Activated naive CD4-positive, alpha-beta T cell treated with anti-CD3 and anti-CD28 coated beads, Interleukin-2, amount 10 ng/mL, durations not matched to agents 7 days and 5 days (primary cell): ENCODE measurements at regions not wholly inside any gene's neighbourhood (a gene's known extent, or its start where the extent isn't known, plus 50 kb on each side); places are given as distances from the start of the nearest gene placed in this dataset.

Experiments
- CTCF ChIA-PET: fragments of 350-600 bp; sonication (Branson Sonifier 250); formaldehyde crosslinking; loops from one replicate; lab custom pipeline; 2021; ENCODE audit warnings: antibody characterized with exemption; lab: Charles Lee
- DNase-seq: peaks from one replicate; pipeline ENCODE4 v3.0.0-alpha.2; 2020
- H3K27ac Mint-ChIP-seq: one replicate; pipeline ENCODE4 v1.8.0; 2021; ENCODE audit warnings: mild to moderate bottlenecking, moderate library complexity, mixed read lengths
- H3K27me3 Mint-ChIP-seq: one replicate; pipeline ENCODE4 v1.8.0; 2021; ENCODE audit warnings: mild to moderate bottlenecking, mixed read lengths
- H3K36me3 Mint-ChIP-seq: one replicate; pipeline ENCODE4 v1.8.0; 2021; ENCODE audit warnings: mixed read lengths
- H3K4me1 Mint-ChIP-seq: one replicate; pipeline ENCODE4 v1.8.0; 2021; ENCODE audit warnings: mixed read lengths
- H3K4me3 Mint-ChIP-seq: one replicate; pipeline ENCODE4 v1.8.0; 2021; ENCODE audit warnings: mild to moderate bottlenecking, moderate library complexity, mixed read lengths
- H3K9me3 Mint-ChIP-seq: one replicate; pipeline ENCODE4 v1.8.0; 2021; ENCODE audit warnings: mixed read lengths

GRCh38 chr10:28733245-28733644, 55.9 kb downstream of the BAMBI start:
- Mint-ChIP-seq H3K4me3 (no peak overlapping the region), H3K27me3 (no peaks in the 10 kb centered on the region), H3K36me3 (no peaks in the 10 kb centered on the region), H3K27ac (no peak overlapping the region), H3K4me1 (no peaks in the 10 kb centered on the region), H3K9me3 (peaks cover 12% of the 10 kb centered on the region)
- DNase-seq: no peak
- CTCF ChIA-PET: no interaction called here

DNA sequence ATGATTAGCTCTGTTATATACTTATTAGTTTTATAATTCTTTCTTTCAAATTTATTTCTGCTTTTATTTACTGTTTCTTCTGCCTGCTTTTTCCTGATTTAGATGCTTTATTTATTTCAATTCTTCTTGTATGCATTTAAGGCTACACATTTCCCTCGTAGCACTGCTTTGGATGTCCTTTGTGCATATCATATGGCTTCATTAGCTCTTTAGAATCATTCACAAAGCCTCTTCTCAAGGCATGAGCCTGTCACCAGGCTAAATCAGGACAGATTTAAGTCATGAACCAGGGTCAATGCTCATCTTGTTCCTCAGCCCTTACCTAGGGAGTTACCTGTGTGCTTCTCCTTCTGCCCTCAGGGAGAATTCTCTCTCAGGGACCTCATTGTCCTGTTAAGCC, 56.3 kb downstream of the BAMBI start:
- Mint-ChIP-seq H3K4me3 (no peak overlapping the region), H3K4me1 (no peaks in the 10 kb centered on the region), H3K27ac (no peak overlapping the region), H3K36me3 (no peaks in the 10 kb centered on the region), H3K9me3 (peaks cover 12% of the 10 kb centered on the region), H3K27me3 (no peaks in the 10 kb centered on the region)
- CTCF ChIA-PET: no interaction called here
- no peak for DNase-seq

DNA sequence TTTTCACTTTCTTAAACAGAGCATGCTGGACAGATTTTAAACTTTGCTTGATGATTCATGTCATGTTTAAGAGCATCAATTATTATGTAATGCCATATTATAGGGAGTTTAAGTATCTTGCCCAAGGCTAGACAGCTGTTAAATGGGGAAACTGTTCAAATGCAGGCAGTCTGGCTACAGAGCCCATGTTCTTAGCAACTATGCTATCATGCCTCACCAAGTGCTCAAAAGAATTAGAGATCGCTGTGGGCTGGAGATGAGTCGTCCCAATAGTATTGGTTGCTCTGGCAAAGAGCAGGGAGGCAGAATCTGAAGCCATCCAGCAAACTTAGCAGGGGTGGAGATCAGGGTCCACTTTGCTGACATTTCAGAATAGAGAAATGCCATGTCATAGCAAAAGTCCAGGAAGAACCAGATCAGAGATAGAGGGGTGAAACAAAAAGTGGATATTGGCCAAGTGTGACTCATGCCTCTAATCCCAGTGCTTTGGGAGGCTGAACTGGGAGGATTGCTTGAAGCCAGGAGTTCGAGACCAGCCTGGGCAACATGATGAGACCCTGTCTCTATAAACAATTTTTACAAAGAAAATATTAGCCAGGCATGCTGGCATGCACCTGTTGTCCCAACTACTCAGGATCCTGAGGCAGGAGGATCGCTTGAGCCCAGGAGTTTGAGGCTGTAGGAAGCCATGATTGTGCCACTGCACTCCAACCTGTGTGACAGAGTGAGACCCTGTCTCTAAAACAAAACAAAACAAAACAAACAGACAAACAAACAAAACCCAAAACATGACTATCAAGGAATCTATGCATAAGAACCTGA, 57.8 kb downstream of the BAMBI start:
- peaks cover 12% of the 10 kb centered on the region for H3K9me3 Mint-ChIP-seq
- H3K27me3 Mint-ChIP-seq: no peaks in the 10 kb centered on the region
- H3K4me1 Mint-ChIP-seq: no peaks in the 10 kb centered on the region
- no peak for DNase-seq
- no peak overlapping the region for H3K4me3 Mint-ChIP-seq
- CTCF ChIA-PET: no interaction called here
- H3K36me3 Mint-ChIP-seq: no peaks in the 10 kb centered on the region
- H3K27ac Mint-ChIP-seq: no peak overlapping the region

DNA sequence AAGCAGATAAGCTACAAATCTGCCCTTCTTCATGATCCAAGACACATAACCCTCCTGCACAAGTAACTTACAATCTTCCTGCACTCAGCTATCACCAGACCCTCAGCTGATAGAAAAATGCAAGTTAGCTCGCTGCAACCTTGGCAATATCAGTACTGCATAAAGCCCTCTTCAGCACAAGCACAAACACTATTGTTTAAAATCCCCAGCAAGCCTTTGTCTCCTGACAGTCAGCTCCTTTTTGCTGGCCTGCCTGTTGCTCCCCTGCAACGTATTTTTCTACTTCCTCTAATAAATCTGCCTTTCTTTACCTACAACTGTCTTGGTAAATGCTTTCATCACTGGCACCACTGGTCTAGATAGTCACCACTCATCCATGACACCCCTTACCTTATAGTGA, 59.8 kb downstream of the BAMBI start:
- Mint-ChIP-seq H3K36me3 (no peaks in the 10 kb centered on the region), H3K4me1 (no peaks in the 10 kb centered on the region), H3K27me3 (no peaks in the 10 kb centered on the region), H3K27ac (no peak overlapping the region), H3K9me3 (peaks cover 10% of the 10 kb centered on the region), H3K4me3 (no peak overlapping the region)
- DNase-seq: no peak
- CTCF ChIA-PET: no interaction called here

- Mint-ChIP-seq H3K36me3 (no peaks in the 10 kb centered on the region), H3K4me1 (no peaks in the 10 kb centered on the region), H3K27me3 (no peaks in the 10 kb centered on the region), H3K4me3 (no peak overlapping the region), H3K9me3 (peaks cover 4% of the 10 kb centered on the region), H3K27ac (no peak overlapping the region)
- CTCF ChIA-PET: no interaction called here
- no peak for DNase-seq
Observed at GRCh38 chr10:28738200-28738599, 60.9 kb downstream of the BAMBI start.

- H3K4me3 Mint-ChIP-seq: no peak overlapping the region
- H3K36me3 Mint-ChIP-seq: no peaks in the 10 kb centered on the region
- H3K27me3 Mint-ChIP-seq: no peaks in the 10 kb centered on the region
- peaks cover 4% of the 10 kb centered on the region for H3K9me3 Mint-ChIP-seq
- H3K4me1 Mint-ChIP-seq: no peaks in the 10 kb centered on the region
- no peak overlapping the region for H3K27ac Mint-ChIP-seq
- no peak for DNase-seq
- CTCF ChIA-PET: no interaction called here
Observed at GRCh38 chr10:28743576-28743975, 66.3 kb downstream of the BAMBI start.

DNA sequence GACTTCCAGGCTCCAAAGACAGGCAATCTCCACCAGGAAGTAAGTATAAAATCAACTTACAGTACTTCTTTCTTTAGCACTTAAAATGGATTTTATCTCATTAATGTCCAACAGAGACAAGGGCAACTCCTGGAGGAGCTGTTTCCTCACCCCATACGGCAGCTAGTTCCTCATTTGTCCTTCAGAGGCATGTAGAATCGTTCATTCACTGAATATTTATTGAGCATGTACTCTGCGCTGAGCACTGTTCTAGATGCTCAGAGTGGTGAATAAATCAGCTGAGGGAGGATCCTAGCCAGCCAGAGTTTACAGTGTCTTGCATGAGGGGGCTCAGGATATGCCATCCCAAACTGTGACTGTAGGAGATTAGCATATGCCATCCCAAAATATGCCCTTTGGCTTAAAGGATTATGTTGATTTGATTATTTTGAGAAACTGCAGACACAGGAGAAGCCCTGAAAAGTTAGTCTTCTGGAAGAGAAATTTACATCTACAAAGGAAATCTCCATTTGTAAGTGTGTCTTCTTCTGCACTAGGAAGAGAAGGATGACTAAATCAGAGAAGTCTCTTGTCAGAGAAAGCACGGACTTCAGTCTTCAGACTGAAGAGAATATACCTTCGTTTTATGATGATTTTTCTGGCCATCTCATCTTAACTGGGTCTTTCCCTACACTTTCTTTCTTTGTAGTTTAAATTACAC, 66.9 kb downstream of the BAMBI start:
- H3K27me3 Mint-ChIP-seq: no peaks in the 10 kb centered on the region
- peaks cover 4% of the 10 kb centered on the region for H3K9me3 Mint-ChIP-seq
- H3K4me3 Mint-ChIP-seq: no peak overlapping the region
- no peak overlapping the region for H3K27ac Mint-ChIP-seq
- no peaks in the 10 kb centered on the region for H3K4me1 Mint-ChIP-seq
- CTCF ChIA-PET: no interaction called here
- DNase-seq: no peak
- H3K36me3 Mint-ChIP-seq: no peaks in the 10 kb centered on the region

- Mint-ChIP-seq H3K4me1 (no peaks in the 10 kb centered on the region), H3K4me3 (no peak overlapping the region), H3K27me3 (no peaks in the 10 kb centered on the region), H3K27ac (no peak overlapping the region), H3K9me3 (peaks cover 2% of the 10 kb centered on the region), H3K36me3 (no peaks in the 10 kb centered on the region)
- CTCF ChIA-PET: no interaction called here
- DNase-seq: no peak
Observed at GRCh38 chr10:28754930-28755718, 77.8 kb downstream of the BAMBI start.

GRCh38 chr10:28761084-28761846, 83.9 kb downstream of the BAMBI start:
- Mint-ChIP-seq H3K4me3 (no peak overlapping the region), H3K36me3 (no peaks in the 10 kb centered on the region), H3K9me3 (no peaks in the 10 kb centered on the region), H3K4me1 (no peaks in the 10 kb centered on the region), H3K27me3 (peaks cover 4% of the 10 kb centered on the region), H3K27ac (no peak overlapping the region)
- DNase-seq: no peak
- CTCF ChIA-PET: no interaction called here

DNA sequence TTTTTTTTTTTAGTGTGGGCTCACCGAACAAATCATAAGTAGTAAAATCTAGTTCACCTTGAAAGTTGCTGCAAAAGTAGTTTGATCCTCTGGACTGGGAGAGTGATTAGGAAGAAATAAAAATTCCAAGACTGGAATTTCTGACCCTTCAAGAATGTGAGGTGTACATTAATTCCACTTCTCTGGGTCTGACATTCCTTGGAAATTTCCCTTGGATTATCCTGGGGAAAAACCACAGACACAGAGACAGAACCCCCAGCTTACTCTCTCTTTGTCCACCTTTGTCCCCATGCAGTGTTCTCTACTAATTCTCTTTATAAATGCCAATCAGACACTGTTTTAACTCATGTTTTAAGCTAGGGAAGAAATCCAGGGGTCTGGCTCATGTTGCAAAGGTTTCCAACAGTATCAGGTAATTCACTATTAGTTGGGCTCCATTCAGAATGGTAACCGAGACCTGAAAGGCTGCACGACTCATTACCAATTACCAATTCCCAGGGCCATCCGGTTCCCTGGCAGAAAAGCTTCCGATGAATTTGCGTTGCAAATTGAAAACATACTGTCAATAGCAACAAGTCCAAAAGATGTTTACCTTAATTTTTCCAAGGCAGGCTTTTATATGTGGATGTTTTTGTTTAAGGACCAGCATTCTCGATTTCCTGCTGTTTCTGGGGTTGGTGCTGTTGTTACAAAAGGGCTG, 86.3 kb downstream of the BAMBI start:
- no peaks in the 10 kb centered on the region for H3K36me3 Mint-ChIP-seq
- peaks cover 4% of the 10 kb centered on the region for H3K27me3 Mint-ChIP-seq
- H3K27ac Mint-ChIP-seq: no peak overlapping the region
- no peak overlapping the region for H3K4me3 Mint-ChIP-seq
- no peak for DNase-seq
- H3K4me1 Mint-ChIP-seq: no peaks in the 10 kb centered on the region
- CTCF ChIA-PET: no interaction called here
- H3K9me3 Mint-ChIP-seq: no peaks in the 10 kb centered on the region

GRCh38 chr10:28765641-28766040, 88.3 kb downstream of the BAMBI start:
- no peak overlapping the region for H3K27ac Mint-ChIP-seq
- DNase-seq: no peak
- H3K27me3 Mint-ChIP-seq: peaks cover 4% of the 10 kb centered on the region
- H3K9me3 Mint-ChIP-seq: no peaks in the 10 kb centered on the region
- H3K4me1 Mint-ChIP-seq: no peaks in the 10 kb centered on the region
- no peak overlapping the region for H3K4me3 Mint-ChIP-seq
- H3K36me3 Mint-ChIP-seq: no peaks in the 10 kb centered on the region
- CTCF ChIA-PET: no interaction called here

DNA sequence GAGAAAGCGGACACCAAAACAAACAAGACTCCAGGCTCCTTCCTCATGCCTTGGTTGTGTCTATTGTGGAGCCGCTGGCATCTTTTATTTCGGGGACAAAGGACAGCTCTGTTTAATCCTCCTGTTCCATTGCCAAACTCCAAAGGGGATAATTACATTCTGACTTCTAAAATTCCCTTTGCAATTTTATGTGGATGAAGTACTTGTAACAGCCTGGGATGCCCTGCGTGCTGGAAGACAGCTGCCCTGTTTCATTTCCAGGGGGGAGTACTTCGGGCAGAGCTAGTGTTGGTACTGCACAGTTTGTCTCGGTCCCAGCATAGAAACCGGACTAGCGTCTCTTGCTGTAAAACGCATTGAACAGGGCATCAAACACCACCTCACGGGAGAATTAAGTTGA, 90.9 kb downstream of the BAMBI start:
- Mint-ChIP-seq H3K27ac (no peak overlapping the region), H3K4me1 (no peaks in the 10 kb centered on the region), H3K27me3 (peaks cover 4% of the 10 kb centered on the region), H3K36me3 (no peaks in the 10 kb centered on the region), H3K4me3 (no peak overlapping the region), H3K9me3 (peaks cover 4% of the 10 kb centered on the region)
- CTCF ChIA-PET: no interaction called here
- no peak for DNase-seq

DNA sequence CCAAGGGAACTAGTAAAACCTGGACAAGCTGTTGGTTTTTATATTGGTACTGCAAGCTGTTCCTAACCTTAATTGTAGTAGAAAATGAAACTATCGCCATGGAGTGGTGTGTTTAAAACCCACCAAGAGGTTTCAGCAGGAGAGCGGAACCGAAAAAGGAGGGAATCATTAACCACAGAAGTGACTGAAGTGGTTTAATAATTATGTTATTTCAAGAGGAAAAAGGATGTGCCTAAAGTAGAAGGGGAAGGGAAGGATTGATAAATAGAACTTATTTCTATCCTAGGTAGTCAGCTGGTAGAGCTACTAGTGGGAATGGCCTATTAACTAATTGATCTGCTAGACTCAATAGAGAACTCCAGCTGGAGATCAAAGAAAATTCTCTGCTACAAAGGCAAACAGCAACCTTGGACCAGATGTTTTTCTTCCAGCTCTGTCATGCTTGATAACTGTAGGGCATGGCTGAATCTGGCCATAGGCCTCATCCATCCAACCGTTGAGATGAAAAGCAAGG, 91.8 kb downstream of the BAMBI start:
- no peak overlapping the region for H3K4me3 Mint-ChIP-seq
- no peak overlapping the region for H3K27ac Mint-ChIP-seq
- DNase-seq: no peak
- peaks cover under 1% of the 10 kb centered on the region for H3K27me3 Mint-ChIP-seq
- CTCF ChIA-PET: no interaction called here
- H3K4me1 Mint-ChIP-seq: no peaks in the 10 kb centered on the region
- H3K36me3 Mint-ChIP-seq: no peaks in the 10 kb centered on the region
- peaks cover 4% of the 10 kb centered on the region for H3K9me3 Mint-ChIP-seq
